Mesenteric fat pad (tissue), 1 donor: ENCODE measurements at regions not wholly inside any gene's neighbourhood (a gene's known extent, or its start where the extent isn't known, plus 50 kb on each side); places are given as distances from the start of the nearest gene placed in this dataset.

Experiments used
- DNase-seq: peaks from one replicate; pipeline ENCODE4 v3.0.0-alpha.2; 2020; ENCODE audit warnings: low spot score
- donor health status: DM: yes; HTN: yes; CAD: no.

DNA sequence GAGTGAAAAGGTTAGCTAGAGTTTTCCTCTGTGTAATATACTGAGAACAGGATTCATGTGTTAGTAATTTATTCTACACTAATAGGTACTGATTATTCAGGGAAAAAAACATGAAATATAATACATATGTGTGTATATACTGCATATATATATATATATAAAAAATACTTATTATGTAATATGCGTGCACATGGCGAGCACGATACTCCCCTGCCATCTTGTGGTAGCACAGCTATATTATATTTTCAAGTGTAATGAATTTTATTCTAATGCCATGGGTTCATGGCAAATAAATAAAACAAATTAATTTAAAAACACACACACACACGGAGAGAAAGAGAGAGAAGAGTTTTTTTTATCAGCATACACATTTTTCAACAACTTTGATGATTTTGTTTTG lies 460.6 kb downstream of the KCNJ2 start:
- no peak for DNase-seq

DNA sequence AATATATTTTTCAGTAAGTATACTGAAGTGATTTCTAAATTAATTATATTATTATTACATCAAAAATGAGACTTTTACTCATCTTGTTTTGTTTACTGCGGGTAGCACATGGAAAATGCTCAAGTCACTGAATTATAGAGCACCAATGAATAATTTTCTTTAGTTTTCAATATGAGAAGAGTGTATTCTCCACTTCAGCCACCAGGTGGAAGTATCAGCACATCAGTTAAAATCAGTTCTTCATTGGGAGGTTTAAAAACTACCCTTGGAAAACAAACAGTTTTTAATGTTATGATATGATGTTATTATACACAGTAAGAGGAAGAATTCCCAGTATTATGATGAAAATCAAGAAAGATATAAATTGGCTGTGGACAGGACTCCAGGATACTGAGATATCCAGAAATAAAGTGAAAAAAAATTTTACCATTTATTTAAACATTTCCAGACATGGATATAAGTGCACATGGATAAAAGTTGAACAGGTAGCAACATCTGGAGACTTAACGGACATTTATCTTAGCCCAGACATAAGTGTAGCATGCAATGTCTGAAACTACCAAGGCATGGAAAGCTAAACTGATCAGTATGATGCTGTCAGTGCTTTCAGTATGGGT lies 467.3 kb downstream of the KCNJ2 start:
- no peak for DNase-seq

DNA sequence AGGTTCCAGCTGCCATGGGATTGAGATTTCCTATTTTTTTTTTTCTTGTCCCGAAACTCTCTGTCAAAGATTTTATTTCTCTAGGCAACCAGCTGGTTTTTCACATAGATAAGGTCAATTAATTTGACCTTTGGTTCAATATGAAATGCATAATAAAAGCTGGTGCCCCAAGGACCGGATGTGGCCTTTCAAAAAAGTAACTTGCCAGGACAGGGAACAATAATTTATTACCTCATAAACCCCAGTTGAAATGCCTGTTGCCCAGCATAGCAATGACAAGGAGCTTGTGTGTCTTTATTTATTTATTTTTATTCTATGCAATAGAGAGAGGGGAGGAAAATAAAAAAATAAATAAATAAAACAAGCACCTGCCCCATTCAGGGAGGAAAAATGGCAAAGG lies 472.7 kb downstream of the KCNJ2 start:
- no peak for DNase-seq

DNA sequence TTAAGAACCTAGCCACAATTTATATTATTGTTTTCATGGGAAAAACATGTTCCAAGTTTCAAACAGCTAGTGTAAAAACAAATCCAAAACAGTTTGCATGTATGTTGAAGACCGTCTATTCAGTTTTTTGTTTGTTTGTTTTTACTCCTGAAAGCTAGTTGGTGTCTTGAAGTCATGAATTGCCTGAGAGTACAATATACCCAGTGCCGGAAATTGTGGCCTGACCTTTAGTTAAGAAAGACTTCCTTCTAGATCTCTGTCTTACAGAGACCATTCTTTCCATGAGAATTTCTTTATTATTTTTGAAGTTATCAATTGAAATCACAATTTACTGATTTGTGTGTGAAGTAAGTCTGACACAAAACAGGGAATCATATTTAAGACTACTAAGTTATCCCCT lies 474.8 kb downstream of the KCNJ2 start:
- no peak for DNase-seq

DNA sequence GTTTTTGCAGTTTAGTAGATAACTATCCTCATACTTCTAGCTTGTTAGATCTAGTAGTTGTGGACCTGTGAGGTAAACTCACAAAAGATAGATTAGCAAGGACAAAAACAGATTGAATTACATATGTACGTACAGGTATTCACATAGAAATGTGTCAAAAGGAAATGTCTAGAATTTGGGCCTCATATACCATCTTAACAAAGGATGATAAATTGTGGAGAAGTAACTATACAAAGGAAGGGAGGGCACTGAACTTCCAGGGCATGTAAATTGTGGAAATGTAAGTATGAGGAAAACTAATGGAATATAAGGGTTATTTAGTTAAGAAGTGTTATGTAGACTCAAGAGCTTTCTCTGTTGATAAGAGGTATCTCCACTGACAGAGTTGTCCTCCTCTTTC lies 477.3 kb downstream of the KCNJ2 start:
- DNase-seq: no peak

DNA sequence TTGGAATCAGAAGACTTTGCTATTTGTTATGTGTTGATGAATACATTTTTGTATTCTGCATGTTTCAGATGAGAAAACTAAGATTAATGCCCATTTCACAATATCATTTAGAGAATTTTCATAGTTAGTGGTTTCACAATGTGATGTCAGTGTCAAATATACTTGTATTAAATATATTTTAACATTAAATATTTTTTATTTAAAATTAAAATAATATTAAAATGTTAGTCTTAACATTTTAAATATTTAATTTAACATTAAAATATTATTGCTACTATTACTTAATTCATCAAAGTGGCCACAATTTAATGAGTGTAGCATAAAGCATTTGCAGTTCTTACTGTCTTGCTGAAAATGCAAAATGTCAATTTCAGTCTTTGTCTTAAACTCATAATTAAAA lies 478.8 kb downstream of the KCNJ2 start:
- no peak for DNase-seq

DNA sequence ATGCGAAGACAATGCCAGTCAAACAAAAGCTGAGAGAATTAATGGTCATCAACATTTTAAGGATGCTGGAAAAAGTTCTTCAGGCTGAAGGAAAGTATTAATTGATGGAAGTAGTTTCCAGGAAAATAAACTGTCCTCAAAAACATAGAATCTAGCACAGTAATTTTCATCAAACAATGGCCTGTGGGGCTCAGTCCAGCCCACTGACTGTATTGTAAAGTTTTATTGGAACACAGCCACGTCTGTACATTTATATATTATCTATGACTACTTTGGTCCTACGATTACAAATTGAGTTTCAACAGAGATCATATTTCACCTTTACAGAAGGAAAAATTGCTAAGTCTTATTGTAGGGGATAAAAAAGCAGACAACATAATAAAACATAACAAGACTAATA lies 484.5 kb downstream of the KCNJ2 start:
- DNase-seq: no peak

DNA sequence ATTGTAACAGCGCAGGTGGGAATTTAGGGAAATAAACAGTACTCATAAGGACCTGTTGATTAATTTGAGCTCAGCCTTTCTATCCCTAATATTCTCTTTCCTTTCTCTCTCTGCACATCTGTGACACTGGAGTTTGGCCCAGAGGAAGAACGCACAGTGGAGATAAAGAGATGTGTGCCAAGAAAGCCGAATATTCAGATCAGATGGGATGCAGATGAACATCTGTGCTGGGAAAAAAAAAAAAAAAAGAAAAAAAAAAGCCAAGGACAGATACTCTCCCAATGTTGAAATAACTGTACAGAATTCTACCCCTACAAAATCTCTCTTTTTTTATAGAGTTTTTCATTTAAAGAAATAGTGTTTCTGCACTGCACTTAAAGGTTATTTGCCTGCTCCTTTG lies 485.4 kb downstream of the KCNJ2 start:
- no peak for DNase-seq

DNA sequence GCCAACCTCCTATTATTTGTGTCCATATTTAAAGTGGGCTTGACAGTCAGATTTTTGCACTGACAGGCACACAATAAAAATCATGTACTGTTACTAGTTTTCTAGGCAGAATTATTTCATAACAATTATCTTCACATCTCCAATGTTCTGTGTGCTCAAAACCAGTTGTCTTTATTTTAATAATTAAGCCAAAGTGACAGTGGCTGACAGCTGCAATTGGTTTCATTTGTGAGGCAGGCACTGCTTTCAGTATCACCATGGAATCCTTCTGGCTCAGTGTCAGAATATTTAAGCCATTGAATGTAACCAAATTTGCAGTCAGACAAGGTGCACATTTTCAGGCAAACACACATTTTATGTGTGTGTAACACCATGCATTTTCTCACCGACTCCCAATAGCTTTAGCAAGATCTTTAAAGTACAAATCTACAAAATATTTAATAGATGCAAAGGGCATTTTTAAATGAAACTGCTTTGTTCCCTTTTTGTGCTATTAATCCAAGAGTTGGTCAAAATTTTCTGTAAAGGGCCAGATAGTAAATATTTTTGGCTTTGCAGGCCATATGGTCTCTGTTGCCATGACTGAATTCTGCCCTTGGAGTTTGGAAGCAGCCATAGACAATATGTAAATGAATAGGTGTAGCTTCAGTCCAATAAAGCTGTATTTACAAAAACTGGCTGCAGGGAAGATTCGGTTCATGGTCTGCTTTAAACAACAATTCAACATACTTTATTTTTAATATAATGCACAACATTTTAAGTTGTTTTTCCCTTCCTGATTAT lies 486.0 kb downstream of the KCNJ2 start:
- DNase-seq: no peak

DNA sequence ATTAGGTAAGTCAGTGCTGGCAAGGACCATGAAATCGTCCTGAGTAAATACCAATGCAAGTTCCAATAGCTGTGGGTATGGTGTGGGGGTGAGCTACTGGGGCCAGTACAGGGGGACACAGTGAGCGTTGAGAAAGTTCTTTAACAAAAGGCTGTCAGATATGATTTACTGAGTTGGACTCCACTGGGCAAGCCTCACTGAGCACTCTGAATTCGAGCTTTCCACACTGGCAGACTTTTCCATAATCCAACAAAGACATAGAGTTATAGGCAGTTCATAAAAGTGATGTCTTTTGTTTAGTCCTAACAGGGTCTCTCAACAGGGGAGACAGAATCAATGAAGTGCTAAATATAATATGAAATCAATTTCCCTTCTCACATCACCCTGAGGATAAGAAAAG lies 489.0 kb downstream of the KCNJ2 start:
- DNase-seq: no peak

DNA sequence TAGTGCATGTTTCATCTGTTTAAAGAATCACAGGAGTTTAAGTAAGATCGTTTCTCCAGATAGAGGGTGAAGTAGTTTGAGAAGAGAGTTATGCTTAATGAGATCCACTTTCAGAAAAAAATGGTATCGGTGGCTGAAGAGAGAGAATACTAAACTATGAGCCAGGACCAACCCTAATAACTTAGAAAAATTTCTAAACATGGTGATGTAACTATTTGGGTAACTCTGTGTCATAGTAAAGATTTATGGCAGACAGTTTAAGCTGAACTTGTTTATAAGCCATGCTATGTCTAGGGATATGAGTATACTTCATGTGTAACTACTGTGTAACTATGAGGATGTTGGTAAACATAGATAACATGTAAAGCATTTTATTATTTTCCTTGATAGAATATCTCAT lies 489.5 kb downstream of the KCNJ2 start:
- no peak for DNase-seq

DNA sequence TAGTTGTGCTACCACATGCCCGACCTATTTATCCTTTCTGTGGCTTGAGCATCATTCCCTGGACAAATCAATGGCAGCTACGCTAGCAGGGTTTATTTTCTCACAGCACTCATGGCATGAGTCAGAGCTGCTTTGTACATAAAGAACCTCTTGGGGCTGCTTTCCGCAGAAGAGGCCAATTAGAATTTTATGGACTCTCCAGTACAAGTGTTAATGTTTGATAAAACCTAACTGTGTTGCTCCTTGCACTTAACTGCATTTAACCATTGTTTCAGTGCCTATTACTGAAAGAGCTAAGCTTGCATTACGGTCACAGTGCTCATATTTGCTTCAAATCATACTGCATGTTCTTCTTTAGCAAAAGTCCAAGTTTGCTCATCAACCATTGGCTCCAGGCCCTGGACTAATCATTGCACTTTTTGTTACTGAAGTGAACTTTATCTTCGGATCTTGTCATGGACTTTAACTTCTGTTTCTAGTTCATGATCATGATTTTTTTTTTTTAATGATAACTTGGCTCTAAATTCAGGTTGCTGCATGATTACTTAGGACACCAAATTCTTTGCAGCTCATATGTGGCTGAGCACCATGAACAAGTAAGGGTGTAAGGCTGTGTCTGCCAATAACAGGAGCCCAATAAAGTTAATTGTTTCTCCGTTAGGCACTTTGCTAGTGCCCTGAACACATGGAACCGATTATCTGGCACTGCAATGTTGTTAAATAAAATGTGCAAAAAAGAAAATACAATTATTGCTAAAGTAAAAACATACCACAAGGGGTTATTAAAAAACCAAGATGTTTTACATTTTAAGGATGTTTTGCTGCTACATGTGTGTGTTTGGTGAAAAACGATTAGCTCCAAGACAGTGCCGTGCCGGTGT lies 492.2 kb downstream of the KCNJ2 start:
- no peak for DNase-seq

DNA sequence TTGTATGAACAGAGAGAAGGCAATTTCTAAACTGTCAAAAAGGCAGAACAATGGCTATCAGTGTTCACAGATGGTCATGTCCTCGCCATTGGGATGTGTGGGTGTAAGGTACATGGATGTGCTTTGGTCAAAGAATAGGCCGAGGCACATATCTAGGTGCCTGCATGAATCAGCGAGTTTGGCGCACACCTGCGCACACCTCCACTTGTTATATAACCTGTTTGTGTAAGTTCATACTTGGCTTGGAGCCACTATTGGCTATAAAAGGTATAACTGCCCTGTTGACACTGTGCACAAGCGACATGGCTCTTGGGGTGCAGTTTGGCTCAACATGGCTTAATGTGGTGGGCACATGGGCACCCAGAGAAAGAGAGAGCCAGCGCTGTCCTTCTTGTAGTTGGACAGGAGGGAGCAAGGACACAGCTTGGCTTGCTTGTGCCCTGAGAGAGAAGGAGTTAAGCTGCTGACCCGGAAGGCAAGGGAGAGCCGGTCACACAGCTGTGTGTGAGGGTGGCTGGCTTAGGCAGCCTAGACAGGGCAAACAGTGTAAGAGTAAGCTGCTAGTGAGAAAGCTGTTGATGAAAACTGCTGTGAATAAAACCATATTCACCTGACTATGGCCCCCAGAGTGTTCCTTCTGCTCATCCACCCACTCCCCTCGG lies 499.1 kb downstream of the KCNJ2 start:
- no peak for DNase-seq

DNA sequence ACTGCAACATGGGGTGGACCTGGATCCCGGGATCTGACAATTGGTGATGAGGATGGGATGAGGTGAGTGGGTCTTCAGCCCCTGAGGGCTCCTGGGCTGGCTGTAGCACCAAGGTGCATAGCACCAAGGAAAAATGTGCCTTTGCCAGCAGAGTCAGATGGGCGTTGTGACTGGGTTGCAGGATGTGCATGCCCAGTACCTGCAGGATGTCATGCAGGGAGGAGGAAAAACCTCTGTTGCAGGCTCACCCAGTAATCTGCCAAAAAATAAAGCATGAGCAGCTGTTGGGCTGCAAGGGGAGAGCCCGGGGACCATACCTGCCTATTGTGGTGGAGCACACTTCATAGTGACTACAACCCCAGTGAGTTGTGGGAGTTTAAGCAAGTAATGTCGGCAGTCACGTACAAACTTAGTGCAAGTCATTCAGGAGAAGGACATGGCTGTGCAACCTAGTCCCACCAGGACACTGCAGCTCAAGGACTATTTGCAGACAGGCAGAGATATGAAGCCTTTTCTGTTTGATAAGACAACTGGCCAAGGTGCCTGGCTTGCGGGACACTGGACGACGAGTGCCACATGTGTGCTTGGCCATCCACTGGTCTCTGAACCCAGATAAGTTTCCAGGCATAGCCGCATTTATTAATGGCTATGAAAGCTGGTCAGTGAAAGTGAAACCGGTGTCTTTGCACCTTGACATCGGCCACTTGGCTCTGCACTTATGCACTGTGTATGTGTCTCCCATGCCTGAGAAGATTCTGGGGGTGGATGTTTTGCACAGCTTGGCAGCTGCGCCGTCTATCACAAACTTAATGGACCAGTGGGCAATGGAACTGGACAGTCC lies 499.8 kb downstream of the KCNJ2 start:
- no peak for DNase-seq

DNA sequence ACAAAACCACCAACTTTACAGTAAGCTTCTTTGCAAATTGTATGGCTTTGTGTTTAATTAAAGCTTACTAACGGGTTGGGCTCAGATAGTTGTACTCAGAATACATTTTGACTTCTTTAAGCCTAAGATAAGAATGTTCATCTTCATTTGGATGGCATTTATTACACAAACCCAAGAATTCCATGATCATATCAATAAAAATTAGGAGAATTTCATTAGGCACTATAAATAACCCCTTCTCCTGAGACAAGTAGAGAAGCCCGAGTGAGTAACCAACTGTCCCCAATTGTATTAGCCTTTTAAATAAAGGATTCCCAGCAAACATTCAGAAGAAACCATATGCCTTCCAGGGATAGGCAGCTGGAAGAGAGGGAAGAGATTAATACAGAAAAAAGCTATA lies 504.7 kb downstream of the KCNJ2 start:
- no peak for DNase-seq

DNA sequence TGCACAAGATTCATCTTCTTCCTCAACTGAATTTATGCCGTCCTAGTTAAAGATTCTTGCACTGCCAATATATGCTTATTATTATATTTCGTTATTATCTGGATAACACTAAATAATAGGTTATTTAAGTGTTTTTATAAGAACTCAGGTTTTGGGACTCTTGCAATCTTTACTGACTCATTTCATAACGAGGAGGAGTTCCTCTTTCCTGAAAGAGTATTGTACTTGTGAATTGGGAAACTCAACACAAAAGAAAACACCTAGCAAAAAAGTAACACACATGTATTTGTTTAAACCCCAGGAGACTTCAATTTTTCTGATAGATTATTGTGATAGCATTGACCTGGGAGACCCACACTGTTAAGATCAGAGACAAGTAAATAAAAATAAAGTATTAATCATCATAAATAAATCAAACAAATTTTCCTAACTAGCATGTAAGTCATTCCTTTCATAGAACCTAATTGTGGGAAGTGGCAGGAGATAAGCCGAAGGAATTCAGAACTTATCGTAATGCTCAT lies 505.8 kb downstream of the KCNJ2 start:
- DNase-seq: no peak

DNA sequence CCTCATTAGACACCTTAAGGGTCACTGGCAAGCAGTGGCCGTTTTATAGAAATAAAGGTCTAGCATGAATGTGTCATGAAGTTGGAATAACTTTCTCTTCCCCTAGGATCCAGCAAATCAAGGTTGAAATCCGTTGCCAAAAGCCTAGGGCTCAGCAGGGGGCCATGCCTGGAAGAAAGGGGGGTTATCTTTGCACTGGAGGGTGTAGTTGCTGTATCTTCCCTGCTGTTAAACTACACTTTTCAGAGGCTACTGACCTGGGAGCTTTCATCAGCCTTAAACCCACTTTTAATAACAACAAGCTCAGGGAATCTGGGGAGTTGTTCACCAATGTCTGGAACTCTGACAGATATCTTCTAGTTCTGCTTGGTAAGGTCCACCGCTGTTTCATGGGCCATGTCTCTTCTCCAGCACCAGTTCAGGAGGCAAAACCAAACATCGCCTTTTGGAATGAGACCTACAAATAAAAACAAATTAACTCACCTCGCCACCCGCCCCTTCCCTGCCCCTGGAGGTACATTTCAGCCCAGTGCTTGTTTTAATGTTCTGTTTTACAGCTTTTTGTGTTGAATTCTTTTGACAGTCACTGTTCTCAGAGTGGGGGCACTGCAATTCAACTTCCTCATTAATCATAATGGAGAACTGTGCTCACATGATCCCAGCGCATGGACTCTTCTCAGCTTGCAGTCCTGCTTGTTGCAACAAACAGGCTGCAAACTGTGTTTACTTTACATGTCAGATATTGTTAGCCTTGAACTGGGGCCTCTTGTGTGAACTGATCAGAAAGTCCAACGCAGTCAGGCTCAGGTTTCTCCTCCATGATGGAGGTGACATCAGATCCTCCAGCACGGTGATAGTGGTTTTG lies 508.7 kb downstream of the KCNJ2 start:
- DNase-seq: no peak

DNA sequence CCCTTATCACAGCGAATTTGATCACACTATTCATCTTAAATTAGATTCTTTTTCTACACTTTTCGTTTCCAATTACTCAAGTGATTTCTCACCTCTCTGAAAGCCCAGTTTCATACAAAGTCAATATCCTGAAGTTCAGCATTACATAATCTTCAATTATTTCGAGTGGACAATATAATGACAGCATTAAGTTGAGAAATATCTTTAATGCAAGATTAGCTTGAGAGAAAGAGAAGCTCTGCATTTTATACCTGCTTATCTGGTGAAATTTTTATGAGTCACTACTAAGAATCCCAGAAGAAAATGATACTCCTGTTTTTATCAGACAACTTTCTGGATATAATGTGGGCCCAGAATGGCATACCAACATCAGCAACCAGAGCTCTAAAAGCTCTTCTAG lies 509.6 kb downstream of the KCNJ2 start:
- no peak for DNase-seq

DNA sequence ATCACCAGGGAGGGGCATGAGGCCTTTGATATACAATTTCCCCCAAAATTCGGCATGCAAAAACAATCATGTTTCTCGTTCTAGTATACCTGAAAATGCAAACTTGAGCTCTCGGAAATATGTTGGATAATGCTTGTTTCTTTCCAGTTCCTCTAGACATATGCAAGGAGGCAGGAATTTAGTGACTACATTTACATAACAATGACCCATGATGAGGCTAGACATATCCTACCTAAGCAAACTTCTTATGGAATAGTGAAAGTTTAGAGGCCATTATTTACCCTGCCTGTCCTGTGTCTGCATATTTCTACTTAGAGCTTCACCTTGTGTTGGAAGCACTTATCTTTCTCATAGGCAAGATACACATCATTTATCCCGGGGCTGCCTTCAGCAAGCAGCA lies 514.6 kb downstream of the KCNJ2 start:
- no peak for DNase-seq

DNA sequence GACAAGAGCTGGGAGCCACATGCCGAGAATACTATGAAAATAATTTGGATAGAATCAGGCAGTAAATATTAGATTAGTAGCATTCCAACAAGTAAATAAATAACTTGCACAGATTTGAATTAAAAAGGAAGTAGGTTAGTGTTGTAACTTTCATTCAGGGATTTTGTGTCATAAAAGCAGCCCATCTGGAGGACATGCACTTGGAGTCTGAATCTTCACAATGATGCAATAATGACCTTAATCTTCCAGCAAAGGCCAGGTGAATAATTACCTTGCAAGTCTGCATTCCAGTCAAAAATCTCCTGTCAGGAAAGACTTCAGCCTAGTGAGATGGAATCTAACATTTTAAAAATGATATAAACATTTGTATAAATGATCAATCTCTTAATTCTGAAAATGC lies 518.1 kb downstream of the KCNJ2 start:
- no peak for DNase-seq
